ENCODE measurements at regions not wholly inside any gene's neighbourhood (a gene's known extent, or its start where the extent isn't known, plus 50 kb on each side); places are given as distances from the start of the nearest gene placed in this dataset.

DNA sequence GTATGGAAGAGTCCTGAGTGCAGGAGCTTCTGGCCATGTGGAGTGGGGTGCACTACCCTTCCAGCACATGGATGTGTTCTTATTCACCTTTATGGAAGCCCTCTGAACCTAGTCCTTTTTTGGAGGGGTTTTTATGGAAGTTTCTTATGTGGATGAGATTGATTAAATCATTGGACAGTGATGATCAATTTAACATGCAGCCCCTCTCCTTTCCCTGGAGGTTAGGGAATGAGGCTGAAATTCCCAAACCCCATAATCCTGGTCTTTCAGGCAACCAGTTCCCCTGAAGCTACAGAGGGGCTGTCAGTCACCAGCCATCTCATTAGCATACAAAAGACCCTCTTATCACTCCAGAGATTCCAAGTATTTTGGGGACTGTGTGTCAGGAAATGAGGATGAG lies 183.9 kb upstream of the MAP3K7 start:
- TF ChIP-seq, protein P1, sequence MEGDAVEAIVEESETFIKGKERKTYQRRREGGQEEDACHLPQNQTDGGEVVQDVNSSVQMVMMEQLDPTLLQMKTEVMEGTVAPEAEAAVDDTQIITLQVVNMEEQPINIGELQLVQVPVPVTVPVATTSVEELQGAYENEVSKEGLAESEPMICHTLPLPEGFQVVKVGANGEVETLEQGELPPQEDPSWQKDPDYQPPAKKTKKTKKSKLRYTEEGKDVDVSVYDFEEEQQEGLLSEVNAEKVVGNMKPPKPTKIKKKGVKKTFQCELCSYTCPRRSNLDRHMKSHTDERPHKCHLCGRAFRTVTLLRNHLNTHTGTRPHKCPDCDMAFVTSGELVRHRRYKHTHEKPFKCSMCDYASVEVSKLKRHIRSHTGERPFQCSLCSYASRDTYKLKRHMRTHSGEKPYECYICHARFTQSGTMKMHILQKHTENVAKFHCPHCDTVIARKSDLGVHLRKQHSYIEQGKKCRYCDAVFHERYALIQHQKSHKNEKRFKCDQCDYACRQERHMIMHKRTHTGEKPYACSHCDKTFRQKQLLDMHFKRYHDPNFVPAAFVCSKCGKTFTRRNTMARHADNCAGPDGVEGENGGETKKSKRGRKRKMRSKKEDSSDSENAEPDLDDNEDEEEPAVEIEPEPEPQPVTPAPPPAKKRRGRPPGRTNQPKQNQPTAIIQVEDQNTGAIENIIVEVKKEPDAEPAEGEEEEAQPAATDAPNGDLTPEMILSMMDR (IDR thresholded peaks at IDR 0.05 in 2 of 3, conservative IDR thresholded peaks at IDR 0.05 in 1 of 3; ENCODE audit: control insufficient read depth in 2 of 3, extremely low read depth in 1 of 3, insufficient read depth in 1 of 3, low read depth in 3 of 3, low read length in 3 of 3), result no peak
- TF ChIP-seq ASH2L (IDR thresholded peaks at IDR 0.05; ENCODE audit: borderline replicate concordance, low read depth) (no peak), MYC (IDR thresholded peaks at IDR 0.05; ENCODE audit: insufficient read depth, insufficient read length, insufficient replicate concordance, low read length, severe bottlenecking) (no peak), POLR2A (IDR thresholded peaks at IDR 0.05; ENCODE audit: low read depth, low read length) (no peak), RAD21 (IDR thresholded peaks at IDR 0.05; ENCODE audit: insufficient read depth, low read depth, low read length) (no peak), HDAC2 (IDR thresholded peaks at IDR 0.05) (no peak), CBX3 (IDR thresholded peaks at IDR 0.05; ENCODE audit: borderline replicate concordance, low read depth) (no peak), YY1 (IDR thresholded peaks at IDR 0.05; ENCODE audit: low read depth, low read length) (no peak), MXI1 (IDR thresholded peaks at IDR 0.05; ENCODE audit: low read depth, low read length) (no peak), CBFB (IDR thresholded peaks at IDR 0.05; ENCODE audit: low read depth) (no peak), EP300 (IDR thresholded peaks at IDR 0.05; ENCODE audit: borderline replicate concordance in 1 of 2, control insufficient read depth in 1 of 2, low read depth in 2 of 2, low read length in 2 of 2) (no peak)
- TF ChIP-seq, protein P2, sequence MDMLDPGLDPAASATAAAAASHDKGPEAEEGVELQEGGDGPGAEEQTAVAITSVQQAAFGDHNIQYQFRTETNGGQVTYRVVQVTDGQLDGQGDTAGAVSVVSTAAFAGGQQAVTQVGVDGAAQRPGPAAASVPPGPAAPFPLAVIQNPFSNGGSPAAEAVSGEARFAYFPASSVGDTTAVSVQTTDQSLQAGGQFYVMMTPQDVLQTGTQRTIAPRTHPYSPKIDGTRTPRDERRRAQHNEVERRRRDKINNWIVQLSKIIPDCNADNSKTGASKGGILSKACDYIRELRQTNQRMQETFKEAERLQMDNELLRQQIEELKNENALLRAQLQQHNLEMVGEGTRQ (IDR thresholded peaks at IDR 0.05; ENCODE audit: borderline replicate concordance, low read depth, low read length), result no peak
- TF ChIP-seq, protein P3, sequence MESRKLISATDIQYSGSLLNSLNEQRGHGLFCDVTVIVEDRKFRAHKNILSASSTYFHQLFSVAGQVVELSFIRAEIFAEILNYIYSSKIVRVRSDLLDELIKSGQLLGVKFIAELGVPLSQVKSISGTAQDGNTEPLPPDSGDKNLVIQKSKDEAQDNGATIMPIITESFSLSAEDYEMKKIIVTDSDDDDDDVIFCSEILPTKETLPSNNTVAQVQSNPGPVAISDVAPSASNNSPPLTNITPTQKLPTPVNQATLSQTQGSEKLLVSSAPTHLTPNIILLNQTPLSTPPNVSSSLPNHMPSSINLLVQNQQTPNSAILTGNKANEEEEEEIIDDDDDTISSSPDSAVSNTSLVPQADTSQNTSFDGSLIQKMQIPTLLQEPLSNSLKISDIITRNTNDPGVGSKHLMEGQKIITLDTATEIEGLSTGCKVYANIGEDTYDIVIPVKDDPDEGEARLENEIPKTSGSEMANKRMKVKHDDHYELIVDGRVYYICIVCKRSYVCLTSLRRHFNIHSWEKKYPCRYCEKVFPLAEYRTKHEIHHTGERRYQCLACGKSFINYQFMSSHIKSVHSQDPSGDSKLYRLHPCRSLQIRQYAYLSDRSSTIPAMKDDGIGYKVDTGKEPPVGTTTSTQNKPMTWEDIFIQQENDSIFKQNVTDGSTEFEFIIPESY (IDR thresholded peaks at IDR 0.05), result no peak
- TF ChIP-seq, protein P4, sequence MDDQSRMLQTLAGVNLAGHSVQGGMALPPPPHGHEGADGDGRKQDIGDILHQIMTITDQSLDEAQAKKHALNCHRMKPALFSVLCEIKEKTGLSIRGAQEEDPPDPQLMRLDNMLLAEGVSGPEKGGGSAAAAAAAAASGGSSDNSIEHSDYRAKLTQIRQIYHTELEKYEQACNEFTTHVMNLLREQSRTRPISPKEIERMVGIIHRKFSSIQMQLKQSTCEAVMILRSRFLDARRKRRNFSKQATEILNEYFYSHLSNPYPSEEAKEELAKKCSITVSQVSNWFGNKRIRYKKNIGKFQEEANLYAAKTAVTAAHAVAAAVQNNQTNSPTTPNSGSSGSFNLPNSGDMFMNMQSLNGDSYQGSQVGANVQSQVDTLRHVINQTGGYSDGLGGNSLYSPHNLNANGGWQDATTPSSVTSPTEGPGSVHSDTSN (IDR thresholded peaks at IDR 0.05; ENCODE audit: insufficient replicate concordance, low read depth, low read length), result no peak

Data from GM12878 (cell line).